ENCODE measurements at regions not wholly inside any gene's neighbourhood (a gene's known extent, or its start where the extent isn't known, plus 50 kb on each side); places are given as distances from the start of the nearest gene placed in this dataset.

GRCh38 chr9:32142074-32142473 lies 242.4 kb upstream of the ACO1 start:
- Histone ChIP-seq H3K56ac (ENCODE audit: insufficient read length, low read depth, low read length) (no peak overlapping the region), H3K23me2 (ENCODE audit: insufficient read length, low read depth, low read length, poor library complexity, severe bottlenecking) (no peaks in the 10 kb centered on the region), H3K23ac (ENCODE audit: insufficient read length, low read depth, low read length) (no peak overlapping the region), H3K27me3 (ENCODE audit: insufficient read depth, low read length) (no peaks in the 10 kb centered on the region), H4K5ac (ENCODE audit: insufficient read length, low read depth, low read length) (no peak overlapping the region), H4K8ac (replicated peaks; ENCODE audit: insufficient read length, low read depth, low read length) (no peak overlapping the region), H2BK20ac (ENCODE audit: low read depth, low read length, poor library complexity, severe bottlenecking) (no peak overlapping the region), H3K14ac (ENCODE audit: insufficient read depth, low read length) (no peak overlapping the region), H2AFZ (ENCODE audit: low read length) (no peak overlapping the region), H3K79me1 (ENCODE audit: insufficient read depth, low read depth, low read length, poor library complexity, severe bottlenecking) (no peaks in the 10 kb centered on the region), H3T11ph (ENCODE audit: low read length) (no peak overlapping the region), H3K4me2 (ENCODE audit: insufficient read depth, insufficient read length, low read length) (no peak overlapping the region), H2AK5ac (ENCODE audit: insufficient read length, low read length) (no peak overlapping the region), H2BK5ac (ENCODE audit: insufficient read length, low read length) (no peak overlapping the region), H2BK12ac (ENCODE audit: insufficient read length, low read depth, low read length) (no peak overlapping the region), H3K18ac (ENCODE audit: insufficient read length, low read depth, low read length) (no peak overlapping the region), H3K4ac (ENCODE audit: low read depth, low read length) (no peak overlapping the region), H4K20me1 (ENCODE audit: control insufficient read depth, insufficient read depth, insufficient read length) (no peaks in the 10 kb centered on the region), H3K9ac (ENCODE audit: extremely low read depth, insufficient read length, low read length) (no peak overlapping the region), H3K9me3 (ENCODE audit: control insufficient read depth, low read depth, low read length) (no peaks in the 10 kb centered on the region), H2BK120ac (ENCODE audit: low read depth, low read length, poor library complexity, severe bottlenecking) (no peak overlapping the region), H3K4me1 (ENCODE audit: insufficient read depth, low read length) (no peaks in the 10 kb centered on the region), H3K27ac (ENCODE audit: insufficient read length, low read depth, low read length) (no peak overlapping the region), H2BK15ac (ENCODE audit: low read depth, low read length) (no peak overlapping the region), H3K79me2 (ENCODE audit: insufficient read depth, low read length) (no peaks in the 10 kb centered on the region), H4K91ac (ENCODE audit: insufficient read length, low read depth, low read length) (no peak overlapping the region)
- Mint-ChIP-seq H3K4me1 (peaks cover 0 to 5% of the 10 kb centered on the region in 2 experiments; a peak in 1 of 4 replicates), H3K4me3 (no peak overlapping the region), H3K36me3 (ENCODE audit: insufficient read depth in 1 of 3, low read depth in 3 of 3) (peaks cover 0 to 13% (median 4%) of the 10 kb centered on the region in 3 experiments; a peak in 4 of 7 replicates), H3K27ac (no peak overlapping the region), H3K27me3 (ENCODE audit: low read depth) (no peaks in the 10 kb centered on the region), H3K9me3 (peaks cover 11 to 17% of the 10 kb centered on the region in 2 experiments)
- no peak for DNase-seq
- WGBS (ENCODE audit: extremely low coverage, insufficient read length, low lambda C conversion rate), result no CpG with 5 or more reads among the region's 1 CpG
- TF ChIP-seq, protein P1, sequence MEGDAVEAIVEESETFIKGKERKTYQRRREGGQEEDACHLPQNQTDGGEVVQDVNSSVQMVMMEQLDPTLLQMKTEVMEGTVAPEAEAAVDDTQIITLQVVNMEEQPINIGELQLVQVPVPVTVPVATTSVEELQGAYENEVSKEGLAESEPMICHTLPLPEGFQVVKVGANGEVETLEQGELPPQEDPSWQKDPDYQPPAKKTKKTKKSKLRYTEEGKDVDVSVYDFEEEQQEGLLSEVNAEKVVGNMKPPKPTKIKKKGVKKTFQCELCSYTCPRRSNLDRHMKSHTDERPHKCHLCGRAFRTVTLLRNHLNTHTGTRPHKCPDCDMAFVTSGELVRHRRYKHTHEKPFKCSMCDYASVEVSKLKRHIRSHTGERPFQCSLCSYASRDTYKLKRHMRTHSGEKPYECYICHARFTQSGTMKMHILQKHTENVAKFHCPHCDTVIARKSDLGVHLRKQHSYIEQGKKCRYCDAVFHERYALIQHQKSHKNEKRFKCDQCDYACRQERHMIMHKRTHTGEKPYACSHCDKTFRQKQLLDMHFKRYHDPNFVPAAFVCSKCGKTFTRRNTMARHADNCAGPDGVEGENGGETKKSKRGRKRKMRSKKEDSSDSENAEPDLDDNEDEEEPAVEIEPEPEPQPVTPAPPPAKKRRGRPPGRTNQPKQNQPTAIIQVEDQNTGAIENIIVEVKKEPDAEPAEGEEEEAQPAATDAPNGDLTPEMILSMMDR (conservative IDR thresholded peaks at IDR 0.05), result no peak

Data from H9 (cell line).